ENCODE measurements at regions not wholly inside any gene's neighbourhood (a gene's known extent, or its start where the extent isn't known, plus 50 kb on each side); places are given as distances from the start of the nearest gene placed in this dataset.

DNA sequence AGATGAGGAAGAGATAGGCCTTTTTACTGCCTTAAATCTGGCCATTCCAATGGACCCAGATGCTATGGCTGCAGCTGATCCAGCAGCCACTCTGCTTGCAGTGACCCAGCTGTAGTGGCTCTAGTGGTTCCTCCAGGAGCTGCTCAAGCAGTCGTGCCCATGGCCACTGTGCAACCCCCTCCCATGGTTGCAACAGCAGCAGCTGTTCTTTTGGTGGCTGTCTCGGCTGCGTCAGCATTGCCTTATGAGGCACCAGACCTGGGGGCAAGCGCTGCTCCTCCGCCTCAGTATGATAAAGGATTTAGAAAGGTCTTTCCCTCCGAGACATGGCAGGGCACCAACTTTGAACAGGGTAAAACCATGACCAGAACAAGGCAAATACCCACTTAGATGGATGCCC lies 384.9 kb upstream of the DCC start:
- no peak for DNase-seq

DNA sequence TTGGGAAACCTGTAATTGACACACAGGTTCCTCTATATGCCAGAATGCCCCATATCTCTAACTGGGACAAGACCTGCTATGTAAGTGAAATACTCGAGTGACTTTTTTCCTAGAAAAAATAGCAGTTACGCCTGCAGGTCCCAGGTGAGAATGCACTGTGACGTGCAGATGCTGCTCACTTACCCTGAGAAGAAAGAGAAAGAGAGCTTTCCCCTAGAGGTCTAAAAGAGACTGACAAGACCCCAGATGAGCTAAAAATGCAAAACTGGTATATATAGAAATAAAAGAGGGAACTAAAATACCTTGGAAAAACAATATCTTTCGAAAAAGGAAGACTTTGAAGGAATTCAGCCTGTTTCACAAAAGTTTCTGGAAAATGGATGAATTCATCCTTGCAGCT lies 383.0 kb upstream of the DCC start:
- DNase-seq: no peak

DNA sequence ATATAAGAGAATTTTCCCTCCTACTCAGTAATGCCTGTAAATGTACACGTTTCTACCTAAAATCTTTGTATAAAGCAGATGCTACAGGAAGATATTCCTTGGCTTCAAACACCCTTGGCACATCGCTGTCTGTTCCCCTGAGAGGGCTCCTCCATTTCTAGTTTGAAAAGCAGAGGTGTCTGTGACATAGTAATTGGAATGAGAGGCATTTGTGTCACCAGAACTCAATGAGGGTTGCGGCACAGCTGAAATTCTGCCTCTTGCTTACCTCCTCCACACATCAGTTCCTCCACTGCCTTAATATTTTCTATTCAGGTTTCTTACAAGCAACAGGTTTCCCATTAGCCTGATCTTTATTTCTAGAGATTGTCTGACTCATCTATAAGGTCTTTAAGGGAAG lies 359.9 kb upstream of the DCC start:
- no peak for DNase-seq

DNA sequence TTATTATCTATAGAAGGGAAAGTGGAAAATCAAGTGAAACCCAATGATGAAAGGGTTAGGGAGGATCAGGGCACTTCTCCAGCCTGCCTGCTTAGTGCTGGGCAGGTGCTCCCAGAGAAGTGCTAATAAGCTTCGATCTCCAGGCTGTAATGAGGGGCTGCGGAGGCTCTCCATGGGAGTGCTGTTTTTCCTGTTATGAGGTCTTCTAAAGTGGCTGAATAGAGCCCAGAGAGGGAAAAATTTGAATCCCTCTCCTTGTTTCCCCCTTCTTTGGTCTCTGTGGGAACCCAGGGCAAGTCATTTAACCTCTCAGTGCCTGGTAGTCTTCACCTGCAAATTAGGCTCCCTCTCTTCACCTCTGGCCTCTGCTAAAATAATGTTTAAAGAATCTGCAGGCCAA lies 351.7 kb upstream of the DCC start:
- DNase-seq: no peak

DNA sequence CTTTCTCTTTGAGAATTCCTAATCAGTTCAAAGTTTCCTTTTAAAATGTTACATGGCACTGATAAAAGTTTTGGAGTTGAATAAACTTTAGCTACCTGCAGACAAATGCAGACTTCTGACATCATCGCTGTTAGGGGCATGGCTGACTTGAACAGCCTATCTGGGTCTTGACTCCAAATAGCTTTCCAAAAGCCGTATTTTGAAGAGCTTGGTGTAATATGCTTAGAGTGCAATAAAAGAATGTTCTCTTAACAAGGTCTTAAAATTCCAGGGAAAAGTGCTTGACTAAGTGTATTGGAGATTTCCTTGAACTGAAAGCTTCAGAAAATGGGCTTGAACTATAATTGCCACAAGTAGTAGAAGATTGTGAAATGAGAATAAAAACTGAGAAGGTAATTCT lies 342.9 kb upstream of the DCC start:
- no peak for DNase-seq

DNA sequence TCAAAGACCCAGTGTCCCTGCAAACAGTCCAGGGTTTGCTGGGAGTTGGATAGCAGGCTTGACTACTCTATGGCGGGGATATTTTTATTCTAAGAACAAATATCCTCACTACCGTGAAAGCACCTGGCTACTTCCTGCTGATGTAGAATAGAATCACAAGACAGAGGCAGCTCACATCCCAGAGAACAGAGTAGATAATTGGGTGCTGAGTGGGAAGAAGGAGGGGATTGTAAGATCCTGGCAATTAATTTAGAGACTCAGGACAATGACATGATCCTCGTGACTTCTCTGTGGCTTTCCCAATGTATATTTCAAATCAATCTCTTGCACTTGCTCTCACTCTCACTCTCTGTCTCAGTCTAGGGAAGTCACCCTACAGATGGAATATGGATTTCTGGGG lies 341.9 kb upstream of the DCC start:
- no peak for DNase-seq

DNA sequence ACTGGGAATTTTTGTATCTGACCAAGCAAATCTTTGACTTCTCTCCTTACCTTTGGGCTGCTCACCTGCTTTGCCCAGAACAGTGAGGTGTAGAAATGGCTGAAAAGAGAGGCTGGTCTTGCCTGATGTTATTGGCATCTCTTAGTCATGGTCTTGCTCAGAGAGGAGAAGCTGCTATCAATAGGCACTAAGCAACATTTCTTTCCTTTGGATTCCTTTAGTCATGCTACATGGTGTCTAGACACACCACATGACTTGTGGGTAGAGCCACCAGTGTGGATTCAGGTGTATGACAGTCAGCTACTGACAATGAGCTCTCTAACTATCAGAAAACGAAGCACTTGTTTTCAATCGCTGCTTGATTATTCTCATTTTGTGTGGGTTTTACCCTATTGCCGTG lies 341.3 kb upstream of the DCC start:
- no peak for DNase-seq

DNA sequence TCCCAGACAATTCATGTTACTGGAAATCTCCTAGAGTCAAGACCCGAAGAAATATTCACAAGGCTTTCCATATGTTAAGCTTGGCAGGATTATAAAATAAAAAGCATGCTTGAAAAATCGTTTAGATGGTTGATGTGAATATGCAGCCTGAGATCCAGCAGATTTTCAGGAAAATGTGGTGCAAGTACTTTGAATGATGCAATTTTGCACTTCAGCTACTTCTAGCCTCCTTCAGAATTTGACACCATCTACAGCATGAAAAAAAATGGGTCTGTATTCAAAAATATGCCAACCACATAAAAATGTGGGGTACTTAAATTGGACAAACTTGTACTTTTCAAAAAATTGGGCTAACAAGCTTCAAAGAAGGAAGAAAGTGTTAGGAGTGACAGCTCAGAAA lies 340.6 kb upstream of the DCC start:
- no peak for DNase-seq

DNA sequence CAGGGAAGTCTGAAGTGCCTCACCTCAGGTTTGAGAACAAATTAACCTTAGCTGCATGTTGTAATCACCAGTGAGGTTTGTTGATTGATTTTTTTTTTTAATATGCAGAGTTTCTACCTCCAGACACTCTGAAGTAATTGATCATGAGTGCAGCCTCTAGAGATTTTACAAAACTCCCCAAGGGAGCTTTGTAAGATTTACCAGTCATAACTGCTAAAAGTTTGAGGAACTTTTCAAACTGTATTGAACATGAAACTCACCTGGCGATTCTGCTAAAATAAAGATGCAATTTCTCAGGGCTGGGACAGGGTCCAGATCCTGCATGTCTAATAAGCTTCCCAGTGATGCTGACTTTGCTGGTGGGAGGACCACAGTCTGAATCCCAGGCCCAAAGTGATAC lies 339.6 kb upstream of the DCC start:
- no peak for DNase-seq

DNA sequence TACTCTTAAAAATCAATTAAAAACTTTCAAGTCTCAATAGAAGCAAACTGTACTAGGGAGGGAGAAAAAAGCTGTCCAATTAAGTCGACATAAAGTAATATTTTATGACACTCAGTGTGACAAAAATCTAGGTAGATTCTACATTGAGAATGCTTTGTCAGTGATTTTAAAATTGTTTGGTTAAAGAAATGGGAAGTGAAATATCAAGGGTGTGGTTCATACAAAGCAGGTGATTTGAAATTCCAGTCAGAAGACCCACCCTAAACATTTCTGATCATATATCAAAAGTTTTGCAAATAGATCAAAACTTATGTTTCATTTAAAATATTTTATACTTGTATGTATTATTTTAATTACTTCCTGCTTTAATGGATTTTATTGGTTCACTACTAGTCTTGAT lies 338.9 kb upstream of the DCC start:
- DNase-seq: no peak

DNA sequence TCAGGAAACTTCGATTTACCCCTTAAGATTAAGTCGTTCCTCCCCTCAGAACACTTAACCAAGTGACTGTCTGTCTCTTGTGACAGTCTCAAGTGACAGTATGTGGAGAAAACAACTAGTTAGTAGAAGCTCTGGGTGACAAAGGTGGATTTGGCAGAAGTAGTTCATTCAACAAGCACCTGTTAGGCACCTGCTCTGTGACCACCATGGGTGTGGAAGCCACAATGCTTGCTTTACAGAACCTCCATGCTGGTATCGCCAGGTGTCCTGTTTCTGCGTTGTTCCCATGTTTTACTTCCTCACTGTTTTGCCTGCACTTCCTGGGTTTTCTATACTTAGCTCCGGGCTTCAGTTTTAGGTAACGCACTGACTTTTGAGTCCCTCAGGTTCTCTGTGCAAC lies 337.4 kb upstream of the DCC start:
- DNase-seq: no peak

DNA sequence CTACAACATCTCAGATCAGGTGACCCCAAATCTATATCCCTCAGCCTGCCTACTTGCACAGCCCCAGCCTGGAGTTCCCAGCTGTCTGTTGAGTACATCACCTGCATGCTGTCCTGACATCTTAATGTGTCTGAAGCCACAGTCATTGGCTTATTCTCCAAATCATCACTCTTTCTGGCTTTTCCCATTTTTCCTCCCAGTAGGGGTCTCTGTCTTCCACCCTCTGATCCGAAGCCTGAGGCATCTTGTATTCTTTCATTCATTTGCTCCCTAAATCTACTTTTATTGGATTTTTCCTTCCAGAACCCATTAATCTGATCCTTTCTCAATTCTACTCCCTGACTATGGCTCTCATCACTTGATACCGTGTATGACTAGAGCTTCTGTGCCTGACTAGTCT lies 332.9 kb upstream of the DCC start:
- DNase-seq: no peak

DNA sequence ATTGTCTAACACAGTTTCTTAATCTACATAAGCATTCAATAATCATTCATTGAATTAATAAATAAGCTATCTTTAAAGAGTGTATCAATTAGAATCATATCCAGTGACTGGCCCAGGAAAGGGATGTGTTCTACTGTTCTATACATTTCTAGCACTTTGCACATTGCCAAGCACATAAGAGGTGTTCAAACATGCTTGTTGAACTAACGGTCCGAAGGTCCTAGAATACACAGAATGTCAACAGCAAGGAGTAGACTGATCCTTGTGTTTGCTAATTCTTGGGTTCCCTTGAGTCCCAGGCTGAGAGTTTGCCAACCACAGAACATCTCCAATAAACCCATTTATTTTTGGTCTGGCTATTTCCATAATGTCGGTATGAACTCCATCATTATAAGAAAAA lies 331.7 kb upstream of the DCC start:
- DNase-seq: no peak

DNA sequence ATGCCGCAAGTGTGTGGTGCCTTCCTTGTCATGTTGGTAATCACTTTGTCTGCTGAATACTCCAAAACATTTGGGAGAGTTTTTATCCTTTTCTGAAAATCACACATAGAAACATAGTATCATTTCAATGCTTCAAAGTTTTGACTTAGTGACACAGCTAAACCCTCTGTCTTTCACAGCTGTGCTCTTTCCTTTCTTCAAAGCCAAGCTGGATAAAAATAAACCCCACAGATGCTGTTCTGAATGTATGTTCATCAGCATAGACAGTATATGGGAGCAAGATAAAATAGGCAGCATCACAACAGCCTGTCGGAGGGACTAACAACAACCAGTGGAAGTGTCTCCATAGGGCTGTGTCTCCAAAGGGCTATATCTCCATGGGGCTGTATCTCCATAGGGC lies 331.3 kb upstream of the DCC start:
- no peak for DNase-seq

DNA sequence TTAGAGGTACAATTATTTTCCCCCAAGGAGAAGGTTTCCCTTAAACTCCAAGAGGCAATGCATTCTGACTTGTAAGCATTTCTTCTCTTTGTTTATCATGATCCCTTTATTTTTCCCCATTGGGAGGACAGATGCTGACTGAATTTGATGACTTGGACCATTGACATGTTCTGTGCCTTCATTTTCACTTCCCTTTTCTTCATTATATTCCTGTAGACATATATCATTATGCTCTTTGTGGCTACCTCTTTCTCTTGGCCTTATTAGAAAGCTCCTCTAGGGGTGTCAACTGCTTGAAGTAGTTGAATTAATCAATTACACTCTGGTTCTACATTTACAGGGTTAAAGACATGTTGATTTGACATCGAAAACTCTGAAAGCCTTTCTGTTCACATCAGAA lies 330.0 kb upstream of the DCC start:
- DNase-seq: no peak

DNA sequence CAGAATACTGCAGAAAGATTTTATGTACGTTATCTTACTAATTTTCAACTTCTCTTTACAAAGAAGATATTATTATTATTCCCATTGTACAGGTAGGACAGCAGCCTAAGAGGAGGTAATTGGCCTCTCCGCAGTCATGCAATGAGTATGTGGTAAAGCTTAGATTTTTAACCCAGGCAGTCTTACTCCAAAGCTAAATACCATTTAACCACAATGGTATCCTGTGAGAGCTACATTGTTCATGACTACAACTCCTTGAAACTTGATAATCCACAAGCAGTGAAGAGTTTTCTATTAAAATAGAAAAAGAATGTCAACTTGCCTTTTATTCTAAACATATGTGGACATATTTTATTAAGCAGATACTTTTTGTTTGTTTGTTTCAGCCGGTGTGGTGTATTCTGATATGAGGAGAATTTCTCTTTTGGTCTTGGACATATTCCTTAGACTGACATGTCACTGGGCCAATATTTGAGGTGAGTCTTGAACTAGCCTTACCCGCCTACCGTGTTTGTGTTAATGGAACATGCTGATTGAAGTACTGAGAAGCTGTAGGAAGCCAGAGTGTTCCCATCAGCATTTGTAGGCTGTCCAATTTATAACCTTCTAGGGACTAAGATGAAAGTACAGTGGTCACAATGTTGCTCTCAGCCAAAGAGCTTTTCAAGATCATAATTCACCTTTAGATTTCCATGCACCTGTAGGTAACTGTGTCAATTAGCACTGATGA lies 293.9 kb upstream of the DCC start:
- no peak for DNase-seq

DNA sequence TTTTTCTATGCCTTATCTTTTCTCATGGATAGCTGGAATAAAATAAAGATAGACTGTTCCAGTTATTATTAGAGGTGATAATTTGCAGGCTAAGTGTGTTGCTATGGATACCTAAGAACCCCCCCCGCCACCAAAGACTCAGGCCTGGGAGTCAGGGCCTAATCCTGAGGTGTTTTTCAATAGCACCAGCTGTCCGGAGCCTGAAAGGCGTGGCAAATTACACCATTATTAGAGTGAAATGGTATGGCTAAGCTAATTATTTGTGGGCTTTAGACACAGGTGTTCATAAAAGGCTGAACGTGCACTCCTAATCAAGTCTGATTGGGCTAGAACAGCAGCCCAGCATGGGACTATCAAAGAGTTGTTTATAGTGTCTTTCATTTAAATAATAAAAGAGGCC lies 293.2 kb upstream of the DCC start:
- no peak for DNase-seq

DNA sequence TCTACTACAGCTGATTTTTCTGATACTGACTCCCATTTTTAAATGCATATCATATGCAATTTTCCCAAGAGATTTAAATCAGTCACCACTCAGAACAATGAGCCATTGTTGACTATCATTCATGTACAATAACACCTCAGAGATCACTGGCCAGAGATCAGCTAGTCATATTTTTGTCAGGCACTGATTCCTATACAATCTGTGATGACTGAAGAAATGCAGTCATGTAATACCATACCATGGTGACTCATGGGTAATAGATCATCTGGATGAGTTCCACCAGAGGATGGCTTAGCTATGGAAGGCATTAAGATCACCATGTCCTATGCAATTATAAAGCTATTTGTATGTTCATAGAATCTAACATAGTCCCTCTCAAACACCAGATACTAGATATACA lies 285.7 kb upstream of the DCC start:
- DNase-seq: no peak

DNA sequence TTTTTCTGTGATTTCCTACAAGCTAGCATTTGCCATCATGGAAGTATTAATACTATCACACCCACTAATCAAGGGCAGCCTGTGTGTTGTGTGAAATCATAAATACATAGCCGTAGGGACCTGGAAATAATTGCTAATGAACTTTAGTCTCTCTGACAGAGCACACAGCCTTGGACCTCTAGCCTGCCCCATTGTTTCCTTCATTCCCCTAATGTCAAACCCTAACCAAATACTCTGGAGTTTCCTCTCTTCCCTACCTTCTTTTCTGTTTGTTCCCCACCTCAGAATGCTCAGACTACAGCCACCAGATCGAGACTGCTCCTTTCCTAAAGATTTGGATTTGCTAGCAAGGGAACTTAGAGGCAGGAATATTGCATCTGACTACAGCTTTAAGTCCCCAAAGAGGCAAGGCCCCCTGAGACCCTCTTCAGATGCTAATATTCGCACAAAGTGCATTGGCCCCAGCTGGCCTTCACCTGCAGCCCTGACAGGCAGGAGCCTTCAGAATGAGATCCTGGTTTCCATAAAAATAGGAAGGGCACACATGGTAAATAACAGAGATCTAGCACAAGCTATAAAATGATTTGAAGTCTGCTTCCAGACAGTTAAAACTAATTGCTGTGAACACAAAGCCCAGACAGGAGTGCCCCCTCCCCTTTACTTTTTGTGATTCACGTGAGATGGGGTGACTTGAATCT lies 279.2 kb upstream of the DCC start:
- no peak for DNase-seq

DNA sequence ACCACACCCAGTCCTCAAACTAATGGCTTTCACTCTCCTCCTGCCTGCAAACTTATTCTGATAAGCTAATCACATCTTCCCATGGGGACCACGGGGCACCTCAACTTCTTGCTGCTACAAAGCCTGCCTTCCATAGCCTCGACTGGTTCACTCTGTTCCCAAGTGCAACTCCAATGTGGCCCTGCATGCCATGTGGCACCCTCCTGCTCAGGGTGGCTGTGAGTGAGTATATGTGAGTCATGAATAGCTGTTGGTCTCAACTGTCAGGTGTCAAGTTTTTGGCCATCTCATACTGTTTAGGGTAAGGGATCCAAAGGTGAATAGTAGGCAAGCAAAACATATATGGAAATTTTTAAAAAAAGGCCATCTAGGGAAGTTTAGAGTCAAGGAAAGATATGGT lies 276.1 kb upstream of the DCC start:
- no peak for DNase-seq

DNA sequence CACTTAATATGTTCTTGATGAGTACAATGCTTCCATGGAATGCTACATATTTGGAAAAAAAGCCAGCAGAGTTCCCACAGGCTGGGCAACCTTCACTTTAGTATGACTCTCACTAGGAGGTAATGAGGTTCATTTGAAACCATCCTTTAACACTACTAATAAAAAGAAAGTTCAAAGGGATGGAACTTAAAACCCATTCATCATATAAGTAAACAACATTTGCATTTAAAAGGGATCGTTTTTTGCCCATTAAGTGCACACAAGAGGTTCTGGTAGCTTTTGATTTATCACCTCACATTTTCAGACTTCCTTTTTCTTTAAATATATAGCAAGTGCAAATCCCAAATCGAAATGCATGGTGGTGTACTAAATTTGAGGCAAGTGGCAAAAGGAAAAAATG lies 270.8 kb upstream of the DCC start:
- DNase-seq: no peak

DNA sequence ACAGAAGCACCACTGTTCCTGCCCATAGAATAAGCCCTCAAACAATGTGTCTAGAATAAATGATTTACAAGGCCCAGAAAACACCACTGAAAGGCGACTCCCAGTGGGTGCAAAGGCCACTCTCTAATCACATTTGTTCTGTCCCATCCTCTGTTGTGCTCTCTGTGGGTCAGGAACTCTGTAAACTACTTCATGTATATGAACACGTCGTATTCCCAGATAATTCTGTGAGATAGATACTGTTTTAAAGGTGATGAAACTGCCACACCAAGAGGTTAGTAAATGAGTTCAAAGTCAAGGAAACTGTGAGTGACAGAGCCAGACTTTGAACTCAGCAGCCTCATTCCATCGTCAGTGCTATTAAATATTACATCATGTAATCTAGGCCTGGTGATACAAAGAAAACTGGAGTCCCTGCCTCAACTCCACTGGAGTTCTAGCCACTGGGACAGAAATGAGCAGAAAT lies 269.7 kb upstream of the DCC start:
- DNase-seq: no peak

DNA sequence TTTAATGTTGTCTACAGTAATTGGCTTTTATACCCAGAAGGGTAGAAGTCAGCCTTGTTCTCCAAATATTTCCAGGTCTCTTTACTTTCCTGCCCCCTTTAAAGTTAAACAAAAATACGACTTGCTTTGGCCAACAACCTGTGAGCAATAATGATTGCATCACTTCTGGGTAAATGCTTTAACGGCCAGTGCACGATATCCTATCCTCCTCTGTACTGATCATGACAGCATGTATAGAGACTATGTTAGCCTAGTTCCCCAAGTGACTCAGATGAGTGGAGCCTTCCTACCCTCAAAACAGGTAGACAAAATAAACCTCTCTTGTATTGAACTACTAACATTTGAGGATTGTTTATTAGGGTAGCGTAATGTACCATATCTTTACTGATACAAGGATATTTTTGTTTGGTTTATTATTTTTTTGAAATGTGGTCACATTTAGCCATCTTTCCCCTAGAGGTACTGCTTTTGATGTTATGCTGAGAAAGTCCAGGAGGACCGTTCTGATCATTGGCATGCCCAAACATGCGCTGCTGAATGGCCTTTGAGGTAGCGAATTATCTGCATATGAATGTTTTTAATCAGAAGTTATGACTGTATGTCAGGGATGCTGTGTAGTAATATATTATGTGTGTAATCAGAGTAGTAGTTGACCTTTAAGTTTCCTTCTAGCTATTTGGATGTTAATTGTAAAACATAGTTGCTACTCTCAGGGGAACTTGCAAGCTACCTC lies 262.6 kb upstream of the DCC start:
- no peak for DNase-seq

DNA sequence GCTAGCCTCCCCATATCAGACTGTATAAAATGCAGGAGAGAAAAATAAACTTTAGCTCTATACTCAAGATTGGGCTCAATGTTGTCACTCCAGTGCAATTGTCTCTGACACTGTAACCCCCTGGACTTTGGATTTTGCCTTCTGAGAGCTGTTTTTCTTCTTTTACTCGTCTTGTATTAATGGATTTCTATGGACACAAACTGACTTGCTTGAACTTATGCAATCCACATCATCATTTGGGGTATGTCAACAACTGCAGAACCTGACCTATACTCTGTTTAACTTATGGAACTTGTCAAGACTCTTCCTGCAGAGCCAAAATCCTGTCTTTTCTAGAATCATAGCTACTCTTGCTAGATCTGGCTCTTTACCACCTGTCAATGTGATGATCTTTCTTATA lies 257.8 kb upstream of the DCC start:
- no peak for DNase-seq
